Naive thymus-derived CD4-positive, alpha-beta T cell (primary cell): ENCODE measurements at regions not wholly inside any gene's neighbourhood (a gene's known extent, or its start where the extent isn't known, plus 50 kb on each side); places are given as distances from the start of the nearest gene placed in this dataset.

Experiments
- ATAC-seq: fragments of 150-1000 bp; cut with Tn5 transposase; 2 replicates; pipeline ENCODE4 v1.10.0; 2021; ENCODE audit warnings: mild to moderate bottlenecking, moderate library complexity
- CTCF ChIA-PET: fragments of 350-600 bp; sonication (Branson Sonifier 250); formaldehyde crosslinking; loops from one replicate; lab custom pipeline; 2021; ENCODE audit warnings: antibody characterized with exemption; lab: Charles Lee
- POLR2A ChIA-PET: fragments of 350-600 bp; sonication (Branson Sonifier 250); formaldehyde crosslinking; loops from one replicate; lab custom pipeline; 2021; ENCODE audit warnings: antibody characterized with exemption, inconsistent platforms; lab: Charles Lee
- DNase-seq, 9 donors: peaks; one replicate each; pipeline versions ENCODE4 v3.0.0 to v3.0.0-alpha.2; 2020 to 2022; ENCODE audit warnings: mixed read lengths in 1 of 9
- H3K27ac ChIP-seq: one replicate; pipeline ENCODE4 v1.7.0; 2013; ENCODE audit warnings: mild to moderate bottlenecking, low read depth, low read length, moderate library complexity
- H3K27me3 ChIP-seq, 2 donors: one replicate each; pipeline ENCODE4 v1.7.0; 2013; ENCODE audit warnings: low read length in 2 of 2, mild to moderate bottlenecking in 2 of 2, moderate library complexity in 2 of 2; ENCODE audit not compliant: control insufficient read depth in 2 of 2, insufficient read depth in 2 of 2
- H3K36me3 ChIP-seq, 3 experiments: 1 replicate in 2 of 3; 2 replicates in 1 of 3; pipeline ENCODE4 v1.7.0; 2013; ENCODE audit warnings: low read length in 3 of 3, mild to moderate bottlenecking in 3 of 3, moderate library complexity in 1 of 3; ENCODE audit not compliant: insufficient read depth in 3 of 3, control insufficient read depth in 2 of 3
- H3K4me1 ChIP-seq, 2 donors: one replicate each; pipeline ENCODE4 v1.7.0; 2013; ENCODE audit warnings: low read length in 2 of 2, mild to moderate bottlenecking in 2 of 2, moderate library complexity in 1 of 2; ENCODE audit not compliant: control insufficient read depth in 2 of 2, insufficient read depth in 2 of 2
- H3K4me3 ChIP-seq: 2 replicates; pipeline ENCODE4 v1.7.0; 2013; ENCODE audit warnings: mild to moderate bottlenecking, low read length
- H3K9me3 ChIP-seq, 3 experiments: 1 replicate in 2 of 3; 2 replicates in 1 of 3; pipeline ENCODE4 v1.7.0; 2013; ENCODE audit warnings: low read length in 3 of 3; ENCODE audit not compliant: control insufficient read depth in 2 of 3
- H3K27ac Mint-ChIP-seq, 9 donors: one replicate each; pipeline ENCODE4 v1.8.0; 2020 to 2022; ENCODE audit warnings: mixed read lengths in 9 of 9, mild to moderate bottlenecking in 8 of 9, moderate library complexity in 5 of 9, inconsistent platforms in 2 of 9
- H3K27me3 Mint-ChIP-seq, 5 donors: one replicate each; pipeline ENCODE4 v1.8.0; 2021 to 2022; ENCODE audit warnings: mixed read lengths in 5 of 5, mild to moderate bottlenecking in 1 of 5
- H3K36me3 Mint-ChIP-seq, 5 donors: one replicate each; pipeline ENCODE4 v1.8.0; 2020 to 2022; ENCODE audit warnings: mixed read lengths in 5 of 5, mild to moderate bottlenecking in 3 of 5, inconsistent platforms in 1 of 5
- H3K4me1 Mint-ChIP-seq, 7 donors: one replicate each; pipeline ENCODE4 v1.8.0; 2020 to 2022; ENCODE audit warnings: mixed read lengths in 7 of 7, mild to moderate bottlenecking in 3 of 7, inconsistent platforms in 1 of 7
- H3K4me3 Mint-ChIP-seq, 10 donors: one replicate each; pipeline ENCODE4 v1.8.0; 2020 to 2022; ENCODE audit warnings: mild to moderate bottlenecking in 10 of 10, mixed read lengths in 10 of 10, moderate library complexity in 6 of 10, inconsistent platforms in 2 of 10
- H3K9me3 Mint-ChIP-seq, 11 donors: one replicate each; pipeline ENCODE4 v1.8.0; 2020 to 2022; ENCODE audit warnings: mixed read lengths in 11 of 11, mild to moderate bottlenecking in 4 of 11, inconsistent platforms in 1 of 11, moderate library complexity in 1 of 11
- intact Hi-C, 2 donors: fragments of 100-400 bp; cut with micrococcal nuclease; formaldehyde crosslinking; loops; one replicate each; pipeline ENCODE4 v1.15.1; 2023

- Histone ChIP-seq H3K36me3 (no peaks in the 10 kb centered on the region), H3K27me3 (no peaks in the 10 kb centered on the region), H3K4me1 (no peaks in the 10 kb centered on the region), H3K4me3 (no peak overlapping the region), H3K9me3 (no peaks in the 10 kb centered on the region), H3K27ac (no peak overlapping the region)
- Mint-ChIP-seq H3K4me1 (no peaks in the 10 kb centered on the region), H3K4me3 (no peak overlapping the region), H3K27ac (no peak overlapping the region), H3K36me3 (no peaks in the 10 kb centered on the region), H3K27me3 (no peaks in the 10 kb centered on the region), H3K9me3 (peaks cover 2 to 20% (median 11%) of the 10 kb centered on the region in 11 donors)
- ChIA-PET POLR2A (no interaction called here), CTCF (no interaction called here)
- intact Hi-C loops, result no loop called here
- DNase-seq, result no peak
- no peak for ATAC-seq
Measured at GRCh38 chr6:19349429-19349828, 487.7 kb upstream of the ID4 start.

GRCh38 chr6:19354181-19354580 is 483.0 kb upstream of the ID4 start:
- H3K4me1 ChIP-seq, result no peaks in the 10 kb centered on the region
- Mint-ChIP-seq H3K27me3 (no peaks in the 10 kb centered on the region), H3K4me3 (no peak overlapping the region), H3K27ac (no peak overlapping the region), H3K36me3 (no peaks in the 10 kb centered on the region), H3K4me1 (no peaks in the 10 kb centered on the region), H3K9me3 (peaks cover 0 to 26% (median 5%) of the 10 kb centered on the region in 11 donors)
- no peaks in the 10 kb centered on the region for H3K36me3 ChIP-seq
- DNase-seq (no peak), ATAC-seq (no peak)
- H3K27me3 ChIP-seq, result no peaks in the 10 kb centered on the region
- ChIA-PET CTCF (no interaction called here), POLR2A (no interaction called here)
- no peak overlapping the region for H3K4me3 ChIP-seq
- intact Hi-C loops, result no loop called here
- no peaks in the 10 kb centered on the region for H3K9me3 ChIP-seq
- H3K27ac ChIP-seq, result no peak overlapping the region

DNA sequence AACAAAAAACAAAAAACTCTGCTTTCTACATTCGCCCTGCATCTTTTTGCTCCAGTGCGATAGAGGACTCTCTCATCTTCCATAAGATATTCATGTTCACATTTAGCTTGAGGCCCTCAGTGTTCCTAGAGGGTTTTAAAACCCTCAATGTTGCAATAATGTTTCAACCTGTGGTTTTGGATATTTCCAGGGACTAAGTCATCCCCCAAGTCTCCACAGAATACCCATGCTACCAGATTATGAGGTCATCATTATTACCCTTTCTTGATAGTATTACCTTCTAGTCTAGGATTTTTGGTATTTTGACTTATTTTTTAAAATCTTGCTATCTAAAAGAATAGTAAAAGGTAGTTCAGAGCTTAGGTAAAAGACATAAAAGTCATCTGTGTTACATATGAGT is 480.5 kb upstream of the ID4 start:
- no peak overlapping the region for H3K27ac Mint-ChIP-seq
- Histone ChIP-seq H3K27ac (no peak overlapping the region), H3K9me3 (no peaks in the 10 kb centered on the region), H3K36me3 (no peaks in the 10 kb centered on the region), H3K4me3 (no peak overlapping the region), H3K4me1 (no peaks in the 10 kb centered on the region), H3K27me3 (no peaks in the 10 kb centered on the region)
- peaks cover 0 to 21% (median 0%) of the 10 kb centered on the region in 11 donors for H3K9me3 Mint-ChIP-seq
- no peaks in the 10 kb centered on the region for H3K27me3 Mint-ChIP-seq
- no peak overlapping the region for H3K4me3 Mint-ChIP-seq
- DNase-seq (no peak), ATAC-seq (no peak)
- ChIA-PET CTCF (no interaction called here), POLR2A (no interaction called here)
- intact Hi-C loops, result no loop called here
- no peaks in the 10 kb centered on the region for H3K4me1 Mint-ChIP-seq
- H3K36me3 Mint-ChIP-seq, result no peaks in the 10 kb centered on the region

- ChIA-PET CTCF (no interaction called here), POLR2A (no interaction called here)
- ATAC-seq, result no peak
- no peaks in the 10 kb centered on the region for H3K27me3 Mint-ChIP-seq
- Histone ChIP-seq H3K27me3 (no peaks in the 10 kb centered on the region), H3K27ac (no peak overlapping the region), H3K4me3 (no peak overlapping the region), H3K36me3 (no peaks in the 10 kb centered on the region), H3K9me3 (no peaks in the 10 kb centered on the region), H3K4me1 (no peaks in the 10 kb centered on the region)
- no peak for DNase-seq
- peaks cover 0 to 28% (median 5%) of the 10 kb centered on the region in 11 donors for H3K9me3 Mint-ChIP-seq
- no peak overlapping the region for H3K27ac Mint-ChIP-seq
- no peaks in the 10 kb centered on the region for H3K36me3 Mint-ChIP-seq
- H3K4me1 Mint-ChIP-seq, result no peaks in the 10 kb centered on the region
- intact Hi-C loops, result no loop called here
- H3K4me3 Mint-ChIP-seq, result no peak overlapping the region
Measured at GRCh38 chr6:19362396-19362795, 474.8 kb upstream of the ID4 start.

- no peak for ATAC-seq
- DNase-seq, result no peak
- no peaks in the 10 kb centered on the region for H3K9me3 ChIP-seq
- ChIA-PET POLR2A (no interaction called here), CTCF (no interaction called here)
- Mint-ChIP-seq H3K36me3 (no peaks in the 10 kb centered on the region), H3K4me3 (no peak overlapping the region), H3K27ac (no peak overlapping the region), H3K4me1 (no peaks in the 10 kb centered on the region), H3K9me3 (peaks cover 0 to 20% (median 7%) of the 10 kb centered on the region in 11 donors), H3K27me3 (no peaks in the 10 kb centered on the region)
- H3K27ac ChIP-seq, result no peak overlapping the region
- intact Hi-C loops, result no loop called here
- no peak overlapping the region for H3K4me3 ChIP-seq
- no peaks in the 10 kb centered on the region for H3K27me3 ChIP-seq
- no peaks in the 10 kb centered on the region for H3K4me1 ChIP-seq
- H3K36me3 ChIP-seq, result no peaks in the 10 kb centered on the region
Measured at GRCh38 chr6:19368511-19368910, 468.7 kb upstream of the ID4 start.

DNA sequence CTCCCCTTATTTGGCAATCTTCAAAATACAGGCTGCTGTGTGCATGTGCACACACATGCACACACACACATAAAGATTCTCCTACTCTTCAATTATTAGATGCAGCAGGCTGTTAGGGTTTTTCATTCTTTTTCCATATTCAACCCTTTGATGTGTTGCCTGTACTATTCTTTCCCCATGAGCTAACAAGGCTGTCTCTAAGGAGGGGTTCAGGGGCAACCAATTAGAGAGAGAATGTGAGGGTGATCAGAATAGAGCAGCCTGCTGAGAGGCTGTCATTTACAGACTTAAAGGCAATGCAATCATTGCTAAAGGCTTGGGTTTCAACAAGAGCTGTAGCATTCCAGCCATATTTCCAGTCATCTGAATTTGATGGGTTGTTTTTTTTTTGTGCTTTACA is 467.4 kb upstream of the ID4 start:
- no peak overlapping the region for H3K27ac Mint-ChIP-seq
- POLR2A ChIA-PET, result no interaction called here
- no peaks in the 10 kb centered on the region for H3K27me3 ChIP-seq
- H3K9me3 ChIP-seq, result no peaks in the 10 kb centered on the region
- no peaks in the 10 kb centered on the region for H3K36me3 ChIP-seq
- no peaks in the 10 kb centered on the region for H3K27me3 Mint-ChIP-seq
- CTCF ChIA-PET, result no interaction called here
- H3K27ac ChIP-seq, result no peak overlapping the region
- no peak overlapping the region for H3K4me3 Mint-ChIP-seq
- ATAC-seq, result no peak
- H3K9me3 Mint-ChIP-seq, result peaks cover 0 to 20% (median 7%) of the 10 kb centered on the region in 11 donors
- no peak for DNase-seq
- no peaks in the 10 kb centered on the region for H3K4me1 ChIP-seq
- no peaks in the 10 kb centered on the region for H3K36me3 Mint-ChIP-seq
- no peak overlapping the region for H3K4me3 ChIP-seq
- no peaks in the 10 kb centered on the region for H3K4me1 Mint-ChIP-seq
- intact Hi-C loops, result no loop called here

- DNase-seq, result no peak
- Histone ChIP-seq H3K36me3 (no peaks in the 10 kb centered on the region), H3K9me3 (no peaks in the 10 kb centered on the region), H3K4me3 (no peak overlapping the region), H3K27me3 (no peaks in the 10 kb centered on the region), H3K27ac (no peak overlapping the region), H3K4me1 (no peaks in the 10 kb centered on the region)
- CTCF ChIA-PET, result no interaction called here
- Mint-ChIP-seq H3K36me3 (no peaks in the 10 kb centered on the region), H3K27ac (no peak overlapping the region), H3K9me3 (peaks cover 0 to 16% (median 5%) of the 10 kb centered on the region in 11 donors), H3K4me1 (no peaks in the 10 kb centered on the region), H3K4me3 (no peak overlapping the region), H3K27me3 (no peaks in the 10 kb centered on the region)
- POLR2A ChIA-PET, result no interaction called here
- ATAC-seq, result no peak
- intact Hi-C loops, result no loop called here
Measured at GRCh38 chr6:19370831-19371230, 466.3 kb upstream of the ID4 start.
